Embryonic facial prominence (tissue), 1 donor: ENCODE measurements at regions not wholly inside any gene's neighbourhood (a gene's known extent, or its start where the extent isn't known, plus 50 kb on each side); places are given as distances from the start of the nearest gene placed in this dataset.

Experiments used
- DNase-seq: peaks from one replicate; pipeline ENCODE4 v3.0.0-alpha.2; 2016; ENCODE audit errors: extremely low spot score

- DNase-seq: no peak
These were observed 81.5 kb downstream of the PJA1 start for GRCh38 chrX:69083801-69084200.

GRCh38 chrX:69083361-69083760 lies 81.9 kb downstream of the PJA1 start:
- no peak for DNase-seq

GRCh38 chrX:69082753-69083150 lies 82.5 kb downstream of the PJA1 start:
- no peak for DNase-seq

GRCh38 chrX:69082055-69082752 lies 83.0 kb downstream of the PJA1 start:
- DNase-seq: no peak

- no peak for DNase-seq
These were observed 84.3 kb downstream of the PJA1 start for GRCh38 chrX:69080855-69081465.

GRCh38 chrX:69079268-69079667 lies 86.0 kb downstream of the PJA1 start:
- DNase-seq: no peak

GRCh38 chrX:69077895-69078455 lies 87.3 kb downstream of the PJA1 start:
- no peak for DNase-seq

GRCh38 chrX:69076088-69076487 lies 89.2 kb downstream of the PJA1 start:
- no peak for DNase-seq

GRCh38 chrX:69074726-69075125 lies 90.5 kb downstream of the PJA1 start:
- DNase-seq: no peak

- no peak for DNase-seq
These were observed 91.5 kb downstream of the PJA1 start for GRCh38 chrX:69073721-69074120.

GRCh38 chrX:69073241-69073640 lies 92.0 kb downstream of the PJA1 start:
- DNase-seq: no peak

GRCh38 chrX:69072486-69073006 lies 92.7 kb downstream of the PJA1 start:
- no peak for DNase-seq

GRCh38 chrX:69070949-69071650 lies 94.2 kb downstream of the PJA1 start:
- DNase-seq: no peak

- DNase-seq: no peak
These were observed 95.4 kb downstream of the PJA1 start for GRCh38 chrX:69069876-69070275.

GRCh38 chrX:69069086-69069445 lies 96.2 kb downstream of the PJA1 start:
- no peak for DNase-seq

GRCh38 chrX:69068301-69069085 lies 96.8 kb downstream of the PJA1 start:
- DNase-seq: no peak

GRCh38 chrX:69067841-69068240 lies 97.4 kb downstream of the PJA1 start:
- no peak for DNase-seq

- no peak for DNase-seq
These were observed 98.2 kb downstream of the PJA1 start for GRCh38 chrX:69066966-69067525.

GRCh38 chrX:69066021-69066757 lies 99.1 kb downstream of the PJA1 start:
- no peak for DNase-seq

GRCh38 chrX:69065451-69065850 lies 99.8 kb downstream of the PJA1 start:
- DNase-seq: no peak

- DNase-seq: no peak
These were observed 101.8 kb downstream of the PJA1 start for GRCh38 chrX:69063486-69063885.
